SKM-1 treated with dmso at 0.1 percent for 144 hours (cell line): ENCODE measurements at regions not wholly inside any gene's neighbourhood (a gene's known extent, or its start where the extent isn't known, plus 50 kb on each side); places are given as distances from the start of the nearest gene placed in this dataset.

Experiments used
- DNase-seq: peaks from one replicate; lab custom pipeline; 2025; ENCODE audit not compliant: unreplicated experiment; lab: John Stamatoyannopoulos, UW

GRCh38 chr4:151952711-151953254 is 192.0 kb upstream of the GATB start:
- no peak for DNase-seq

GRCh38 chr4:151952137-151952536 is 191.3 kb upstream of the GATB start:
- no peak for DNase-seq

GRCh38 chr4:151951671-151952050 is 190.9 kb upstream of the GATB start:
- DNase-seq: no peak

GRCh38 chr4:151950993-151951670 is 190.3 kb upstream of the GATB start:
- DNase-seq: no peak

- no peak for DNase-seq
Observed at GRCh38 chr4:151948351-151949016, 187.7 kb upstream of the GATB start.

- DNase-seq: no peak
Observed at GRCh38 chr4:151946718-151947117, 185.9 kb upstream of the GATB start.

GRCh38 chr4:151942971-151943370 is 182.2 kb upstream of the GATB start:
- no peak for DNase-seq

- no peak for DNase-seq
Observed at GRCh38 chr4:151940926-151941617, 180.3 kb upstream of the GATB start.

GRCh38 chr4:151940291-151940690 is 179.5 kb upstream of the GATB start:
- no peak for DNase-seq

GRCh38 chr4:151939670-151940069 is 178.9 kb upstream of the GATB start:
- no peak for DNase-seq

- DNase-seq: no peak
Observed at GRCh38 chr4:151935411-151935810, 174.6 kb upstream of the GATB start.

GRCh38 chr4:151934766-151935165 is 174.0 kb upstream of the GATB start:
- no peak for DNase-seq

- no peak for DNase-seq
Observed at GRCh38 chr4:151933122-151933827, 172.5 kb upstream of the GATB start.

GRCh38 chr4:151931563-151931962 is 170.8 kb upstream of the GATB start:
- no peak for DNase-seq

- peak; percentile 30 for DNase-seq
Observed at GRCh38 chr4:151930372-151930771, 169.6 kb upstream of the GATB start.

- DNase-seq: no peak
Observed at GRCh38 chr4:151928112-151928511, 167.3 kb upstream of the GATB start.

GRCh38 chr4:151922811-151923210 is 162.0 kb upstream of the GATB start:
- DNase-seq: no peak

GRCh38 chr4:151922306-151922705 is 161.5 kb upstream of the GATB start:
- no peak for DNase-seq

- DNase-seq: no peak
Observed at GRCh38 chr4:151921811-151922210, 161.0 kb upstream of the GATB start.

- no peak for DNase-seq
Observed at GRCh38 chr4:151921386-151921785, 160.6 kb upstream of the GATB start.

- DNase-seq: no peak
Observed at GRCh38 chr4:151917145-151917734, 156.4 kb upstream of the GATB start.
